H9 (cell line): ENCODE measurements at regions not wholly inside any gene's neighbourhood (a gene's known extent, or its start where the extent isn't known, plus 50 kb on each side); places are given as distances from the start of the nearest gene placed in this dataset.

Experiments
- DNase-seq: peaks from one replicate; pipeline ENCODE4 v3.0.0-alpha.2; 2017
- H2AFZ ChIP-seq: one replicate; pipeline ENCODE4 v1.6.1; 2013; ENCODE audit warnings: mild to moderate bottlenecking, low read length, control low read depth, moderate library complexity
- H2AK5ac ChIP-seq: 2 replicates; pipeline ENCODE4 v1.6.1; 2013; ENCODE audit warnings: low read length, control low read depth, mixed read lengths; ENCODE audit not compliant: insufficient read length
- H2BK120ac ChIP-seq: one replicate; pipeline ENCODE4 v1.6.1; 2013; ENCODE audit warnings: low read depth, mild to moderate bottlenecking, low read length, control low read depth, inconsistent platforms; ENCODE audit not compliant: poor library complexity, severe bottlenecking
- H2BK12ac ChIP-seq: 2 replicates; pipeline ENCODE4 v1.6.1; 2013; ENCODE audit warnings: low read length, control low read depth, mixed read lengths, low read depth; ENCODE audit not compliant: insufficient read length
- H2BK15ac ChIP-seq: 2 replicates; pipeline ENCODE4 v1.6.1; 2013; ENCODE audit warnings: low read depth, low read length, control low read depth
- H2BK20ac ChIP-seq: one replicate; pipeline ENCODE4 v1.6.1; 2013; ENCODE audit warnings: low read depth, mild to moderate bottlenecking, low read length, control low read depth, inconsistent platforms; ENCODE audit not compliant: poor library complexity, severe bottlenecking
- H2BK5ac ChIP-seq: 2 replicates; pipeline ENCODE4 v1.6.1; 2013; ENCODE audit warnings: low read length, control low read depth, mixed read lengths; ENCODE audit not compliant: insufficient read length
- H3K14ac ChIP-seq: 2 replicates; pipeline ENCODE4 v1.6.1; 2013; ENCODE audit warnings: low read length, control low read depth; ENCODE audit not compliant: insufficient read depth
- H3K18ac ChIP-seq: 2 replicates; pipeline ENCODE4 v1.6.1; 2013; ENCODE audit warnings: low read depth, mild to moderate bottlenecking, mixed read lengths, low read length, control low read depth; ENCODE audit not compliant: insufficient read length
- H3K23ac ChIP-seq: 2 replicates; pipeline ENCODE4 v1.6.1; 2013; ENCODE audit warnings: low read length, control low read depth, mixed read lengths, low read depth; ENCODE audit not compliant: insufficient read length
- H3K23me2 ChIP-seq: 2 replicates; pipeline ENCODE4 v1.6.1; 2013; ENCODE audit warnings: low read depth, mild to moderate bottlenecking, mixed read lengths, low read length, control low read depth; ENCODE audit not compliant: insufficient read length, poor library complexity, severe bottlenecking
- H3K27ac ChIP-seq: 2 replicates; pipeline ENCODE4 v1.5.1; 2013; ENCODE audit warnings: low read length, control low read depth, mixed read lengths, low read depth; ENCODE audit not compliant: insufficient read length
- H3K27me3 ChIP-seq: 2 replicates; pipeline ENCODE4 v1.6.1; 2013; ENCODE audit warnings: low read length, control low read depth, inconsistent platforms; ENCODE audit not compliant: insufficient read depth
- H3K4ac ChIP-seq: 2 replicates; pipeline ENCODE4 v1.6.1; 2013; ENCODE audit warnings: low read depth, mild to moderate bottlenecking, control low read depth, inconsistent platforms, low read length, moderate library complexity
- H3K4me1 ChIP-seq: 2 replicates; pipeline ENCODE4 v1.6.1; 2013; ENCODE audit warnings: low read length, control low read depth, inconsistent platforms; ENCODE audit not compliant: insufficient read depth
- H3K4me2 ChIP-seq: 2 replicates; pipeline ENCODE4 v1.6.1; 2013; ENCODE audit warnings: low read length, control low read depth, mixed read lengths; ENCODE audit not compliant: insufficient read length, insufficient read depth
- H3K56ac ChIP-seq: 2 replicates; pipeline ENCODE4 v1.6.1; 2013; ENCODE audit warnings: low read depth, mild to moderate bottlenecking, mixed read lengths, low read length, control low read depth; ENCODE audit not compliant: insufficient read length
- H3K79me1 ChIP-seq: 2 replicates; pipeline ENCODE4 v1.6.1; 2013; ENCODE audit warnings: low read depth, mild to moderate bottlenecking, moderate library complexity, low read length, control low read depth, inconsistent platforms; ENCODE audit not compliant: insufficient read depth, poor library complexity, severe bottlenecking
- H3K79me2 ChIP-seq: 2 replicates; pipeline ENCODE4 v1.6.1; 2013; ENCODE audit warnings: low read length, control low read depth, inconsistent platforms; ENCODE audit not compliant: insufficient read depth
- H3K9ac ChIP-seq: 2 replicates; pipeline ENCODE4 v1.6.1; 2013; ENCODE audit warnings: low read length, control low read depth, mixed read lengths; ENCODE audit not compliant: insufficient read length; ENCODE audit errors: extremely low read depth
- H3K9me3 ChIP-seq: one replicate; pipeline ENCODE4 v1.6.1; 2013; ENCODE audit warnings: low read depth, low read length, inconsistent platforms; ENCODE audit not compliant: control insufficient read depth
- H3T11ph ChIP-seq: one replicate; pipeline ENCODE4 v1.6.1; 2013; ENCODE audit warnings: mild to moderate bottlenecking, low read length, control low read depth, inconsistent platforms
- H4K20me1 ChIP-seq: one replicate; pipeline ENCODE4 v1.6.1; 2013; ENCODE audit not compliant: control insufficient read depth, insufficient read length, insufficient read depth
- H4K5ac ChIP-seq: 2 replicates; pipeline ENCODE4 v1.6.1; 2013; ENCODE audit warnings: low read depth, mild to moderate bottlenecking, mixed read lengths, low read length, control low read depth; ENCODE audit not compliant: insufficient read length
- H4K8ac ChIP-seq: replicated peaks from 2 replicates; pipeline ENCODE4 v1.6.1; 2013; ENCODE audit warnings: low read length, control low read depth, mixed read lengths, low read depth; ENCODE audit not compliant: insufficient read length
- H4K91ac ChIP-seq: 2 replicates; pipeline ENCODE4 v1.6.1; 2013; ENCODE audit warnings: low read depth, mild to moderate bottlenecking, moderate library complexity, mixed read lengths, low read length, control low read depth; ENCODE audit not compliant: insufficient read length
- H3K27ac Mint-ChIP-seq, 3 experiments: 2 replicates in 2 of 3; 3 replicates in 1 of 3; pipeline ENCODE4 v1.8.0; 2020 to 2021; ENCODE audit warnings: mixed read lengths in 3 of 3, mild to moderate bottlenecking in 1 of 3, moderate library complexity in 1 of 3
- H3K27me3 Mint-ChIP-seq: 2 replicates; pipeline ENCODE4 v1.8.0; 2021; ENCODE audit warnings: low read depth, mild to moderate bottlenecking, moderate library complexity, mixed read lengths
- H3K36me3 Mint-ChIP-seq, 3 experiments: 2 replicates in 2 of 3; 3 replicates in 1 of 3; pipeline ENCODE4 v1.8.0; 2020 to 2021; ENCODE audit warnings: low read depth in 3 of 3, mixed read lengths in 3 of 3; ENCODE audit not compliant: insufficient read depth in 1 of 3
- H3K4me1 Mint-ChIP-seq, 2 experiments: 2 replicates each; pipeline ENCODE4 v1.8.0; 2020; ENCODE audit warnings: mixed read lengths in 2 of 2
- H3K4me3 Mint-ChIP-seq, 2 experiments: 2 replicates in 1 of 2; 3 replicates in 1 of 2; pipeline ENCODE4 v1.8.0; 2020 to 2021; ENCODE audit warnings: mild to moderate bottlenecking in 2 of 2, mixed read lengths in 2 of 2, moderate library complexity in 1 of 2
- H3K9me3 Mint-ChIP-seq, 2 experiments: 2 replicates in 1 of 2; 3 replicates in 1 of 2; pipeline ENCODE4 v1.8.0; 2020; ENCODE audit warnings: mild to moderate bottlenecking in 2 of 2, mixed read lengths in 2 of 2, moderate library complexity in 1 of 2
- WGBS: extraction: QIAGEN DNeasy Blood & Tissue Kit; methylation state at CpG from one replicate; pipeline ENCODE4 v1.1.7; 2013; ENCODE audit warnings: missing lambda C conversion rate, low lambda C conversion rate, mixed read lengths; ENCODE audit not compliant: insufficient read length; ENCODE audit errors: extremely low coverage; 5-methylcytosine and 5-hydroxymethylcytosine counted together
- TF ChIP-seq, protein P1 (sequence below): fragments of 200-600 bp; sonication (generic); conservative IDR thresholded peaks from 3 replicates; pipeline ENCODE4 v1.8.0; 2021; ENCODE audit warnings: antibody characterized with exemption, mild to moderate bottlenecking

DNA sequence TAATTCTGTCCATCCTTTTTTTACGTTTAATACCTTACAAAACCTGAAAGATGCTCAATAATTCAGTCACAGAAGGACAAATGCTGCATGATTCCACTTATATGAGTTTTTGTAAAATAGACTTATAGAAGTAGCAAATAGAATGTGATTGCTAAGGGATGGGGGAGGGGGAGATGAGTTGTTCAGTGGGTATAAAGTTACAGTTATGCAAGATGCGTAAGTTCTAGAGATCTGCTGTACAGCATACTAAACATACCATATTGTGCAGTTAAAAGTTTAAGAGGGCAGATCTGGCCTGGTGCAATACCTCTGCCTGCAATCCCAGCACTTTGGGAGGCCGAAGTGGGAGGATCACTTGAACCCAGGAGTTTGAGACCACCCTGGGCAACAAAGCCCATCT, 78.8 kb downstream of the TET3 start:
- H3K36me3 Mint-ChIP-seq, result peaks cover 19 to 34% (median 22%) of the 10 kb centered on the region in 3 experiments

More for the DNA sequence above, 78.8 kb downstream of the TET3 start:
- Histone ChIP-seq H3K23ac (no peak overlapping the region), H4K5ac (no peak overlapping the region), H2AK5ac (no peak overlapping the region), H3K9me3 (no peaks in the 10 kb centered on the region), H3K18ac (no peak overlapping the region), H2BK120ac (no peak overlapping the region), H3K79me2 (no peaks in the 10 kb centered on the region; the same call in 1 of the 2 replicates), H3K9ac (no peak overlapping the region), H3K27ac (no peak overlapping the region), H3K27me3 (no peaks in the 10 kb centered on the region), H3K79me1 (no peaks in the 10 kb centered on the region), H2BK12ac (no peak overlapping the region), H3K4me2 (no peak overlapping the region), H3K4me1 (no peaks in the 10 kb centered on the region; the same call in 1 of the 2 replicates), H2BK5ac (no peak overlapping the region), H3T11ph (no peak overlapping the region), H4K8ac (no peak overlapping the region), H2AFZ (no peak overlapping the region), H4K91ac (no peak overlapping the region), H2BK20ac (no peak overlapping the region), H3K23me2 (no peaks in the 10 kb centered on the region), H4K20me1 (no peaks in the 10 kb centered on the region), H2BK15ac (no peak overlapping the region), H3K4ac (no peak overlapping the region), H3K56ac (no peak overlapping the region), H3K14ac (no peak overlapping the region)
- H3K4me1 Mint-ChIP-seq, result peaks cover 8 to 9% of the 10 kb centered on the region in 2 experiments
- no peak overlapping the region for H3K27ac Mint-ChIP-seq
- 0 out of 2 replicates have a peak, but pooled peaks cover 1% of the 10 kb centered on the region for H3K27me3 Mint-ChIP-seq
- peaks cover 9 to 12% of the 10 kb centered on the region in 2 experiments; a peak in 3 of 5 replicates for H3K9me3 Mint-ChIP-seq
- TF ChIP-seq, protein P1, sequence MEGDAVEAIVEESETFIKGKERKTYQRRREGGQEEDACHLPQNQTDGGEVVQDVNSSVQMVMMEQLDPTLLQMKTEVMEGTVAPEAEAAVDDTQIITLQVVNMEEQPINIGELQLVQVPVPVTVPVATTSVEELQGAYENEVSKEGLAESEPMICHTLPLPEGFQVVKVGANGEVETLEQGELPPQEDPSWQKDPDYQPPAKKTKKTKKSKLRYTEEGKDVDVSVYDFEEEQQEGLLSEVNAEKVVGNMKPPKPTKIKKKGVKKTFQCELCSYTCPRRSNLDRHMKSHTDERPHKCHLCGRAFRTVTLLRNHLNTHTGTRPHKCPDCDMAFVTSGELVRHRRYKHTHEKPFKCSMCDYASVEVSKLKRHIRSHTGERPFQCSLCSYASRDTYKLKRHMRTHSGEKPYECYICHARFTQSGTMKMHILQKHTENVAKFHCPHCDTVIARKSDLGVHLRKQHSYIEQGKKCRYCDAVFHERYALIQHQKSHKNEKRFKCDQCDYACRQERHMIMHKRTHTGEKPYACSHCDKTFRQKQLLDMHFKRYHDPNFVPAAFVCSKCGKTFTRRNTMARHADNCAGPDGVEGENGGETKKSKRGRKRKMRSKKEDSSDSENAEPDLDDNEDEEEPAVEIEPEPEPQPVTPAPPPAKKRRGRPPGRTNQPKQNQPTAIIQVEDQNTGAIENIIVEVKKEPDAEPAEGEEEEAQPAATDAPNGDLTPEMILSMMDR, result no peak
- no peak overlapping the region for H3K4me3 Mint-ChIP-seq
- no CpG with 5 or more reads among the region's 3 CpGs for WGBS
- DNase-seq, result no peak
